Ovary (tissue), 7 donors: ENCODE measurements at regions not wholly inside any gene's neighbourhood (a gene's known extent, or its start where the extent isn't known, plus 50 kb on each side); places are given as distances from the start of the nearest gene placed in this dataset.
A peak's percentile ranks its signal among the peaks of the same experiment; 100 is the strongest.

ENCODE experiments used
- DNase-seq, 5 donors: peaks; one replicate each; pipeline ENCODE4 v3.0.0-alpha.2; 2019 to 2020
- H3K27ac ChIP-seq, 2 donors: fragments of 200-600 bp; one replicate each; pipeline versions ENCODE4 v1.5.1 to v1.8.0; 2019 to 2022
- H3K27me3 ChIP-seq: fragments of 200-600 bp; one replicate; pipeline ENCODE4 v1.8.0; 2022
- H3K36me3 ChIP-seq: fragments of 200-600 bp; sonication (generic); one replicate; pipeline ENCODE4 v1.5.1; 2019
- H3K4me1 ChIP-seq: one replicate; pipeline ENCODE4 v1.8.1; 2013; ENCODE audit warnings: mild to moderate bottlenecking, moderate library complexity; ENCODE audit not compliant: insufficient read depth
- H3K4me3 ChIP-seq: fragments of 200-600 bp; sonication (generic); one replicate; pipeline ENCODE4 v1.5.1; 2017
- H3K9me3 ChIP-seq, 2 donors: fragments of 200-600 bp in 1 of 2; sonication (generic) in 1 of 2; one replicate each; pipeline versions ENCODE4 v1.5.1 to v1.8.1; 2013 to 2019; ENCODE audit warnings: mild to moderate bottlenecking in 1 of 2, moderate library complexity in 1 of 2
- EP300 ChIP-seq: sonication (generic); formaldehyde crosslinking; IDR thresholded peaks from one replicate; pipeline ENCODE4 v1.6.1; 2017; ENCODE audit warnings: antibody characterized with exemption
- POLR2A ChIP-seq: fragments of 450-650 bp; IDR thresholded peaks from one replicate; pipeline ENCODE4 v1.6.1; 2017; ENCODE audit warnings: antibody characterized with exemption, mild to moderate bottlenecking, moderate library complexity
- WGBS, 3 donors: extraction: QIAGEN DNeasy Blood & Tissue Kit in 1 of 3; methylation state at CpG; one replicate each; pipeline versions ENCODE4 v1.1.5 to v1.1.7; 2013 to 2017; 5-methylcytosine and 5-hydroxymethylcytosine counted together
- intact Hi-C, 4 donors: fragments of 100-400 bp; cut with DNase I; formaldehyde crosslinking; loops; one replicate each; pipeline versions ENCODE4 v1.11.0 to v1.15.1; 2022 to 2023
- TF ChIP-seq, protein P1 (sequence below), 3 donors: fragments of 450-650 bp in 2 of 3; fragments of 200-600 bp in 1 of 3; IDR thresholded peaks; one replicate each; pipeline versions ENCODE4 v1.5.1 to v1.8.0; 2016 to 2022; ENCODE audit warnings: antibody characterized with exemption in 3 of 3, mild to moderate bottlenecking in 1 of 3
- donor health status: DM: no; HTN: no; CAD: no; lungs with moderate emphysema.
- donor health status: DM: no; HTN: no; CAD: no.
- donor health status: Bipolar disorder and iron deficiency.
- donor health status: DM: no; HTN: no; CAD: no.
- donor health status: DM: yes; HTN: yes; CAD: no.

DNA sequence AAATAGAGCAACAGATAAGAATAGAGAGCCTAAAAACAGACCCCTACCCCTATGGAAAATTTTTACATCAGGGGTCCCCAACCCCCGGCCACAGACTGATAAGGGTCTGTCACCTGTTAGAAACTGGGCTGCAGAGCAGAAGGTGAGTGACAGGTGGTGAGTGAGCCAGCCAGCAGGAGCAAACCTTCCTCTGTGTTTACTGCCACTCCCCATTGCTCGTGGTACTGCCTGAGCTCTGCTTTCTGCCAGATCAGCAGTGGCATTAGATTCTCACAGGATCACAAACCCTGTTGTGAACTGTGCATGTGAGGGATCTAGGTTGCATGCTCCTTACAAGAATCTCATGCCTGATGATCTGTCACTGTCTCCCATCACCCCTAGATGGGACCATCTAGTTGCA lies 174.1 kb downstream of the FOXD2 start:
- no peaks in the 10 kb centered on the region for H3K27me3 ChIP-seq
- DNase-seq: peak in 1 of 5 donors; percentile 1
- no peak for TF ChIP-seq POLR2A
- TF ChIP-seq, protein P1, sequence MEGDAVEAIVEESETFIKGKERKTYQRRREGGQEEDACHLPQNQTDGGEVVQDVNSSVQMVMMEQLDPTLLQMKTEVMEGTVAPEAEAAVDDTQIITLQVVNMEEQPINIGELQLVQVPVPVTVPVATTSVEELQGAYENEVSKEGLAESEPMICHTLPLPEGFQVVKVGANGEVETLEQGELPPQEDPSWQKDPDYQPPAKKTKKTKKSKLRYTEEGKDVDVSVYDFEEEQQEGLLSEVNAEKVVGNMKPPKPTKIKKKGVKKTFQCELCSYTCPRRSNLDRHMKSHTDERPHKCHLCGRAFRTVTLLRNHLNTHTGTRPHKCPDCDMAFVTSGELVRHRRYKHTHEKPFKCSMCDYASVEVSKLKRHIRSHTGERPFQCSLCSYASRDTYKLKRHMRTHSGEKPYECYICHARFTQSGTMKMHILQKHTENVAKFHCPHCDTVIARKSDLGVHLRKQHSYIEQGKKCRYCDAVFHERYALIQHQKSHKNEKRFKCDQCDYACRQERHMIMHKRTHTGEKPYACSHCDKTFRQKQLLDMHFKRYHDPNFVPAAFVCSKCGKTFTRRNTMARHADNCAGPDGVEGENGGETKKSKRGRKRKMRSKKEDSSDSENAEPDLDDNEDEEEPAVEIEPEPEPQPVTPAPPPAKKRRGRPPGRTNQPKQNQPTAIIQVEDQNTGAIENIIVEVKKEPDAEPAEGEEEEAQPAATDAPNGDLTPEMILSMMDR (IDR thresholded peaks at IDR 0.05): no peak
- no peak for TF ChIP-seq EP300
- H3K4me3 ChIP-seq: no peak overlapping the region
- no peaks in the 10 kb centered on the region for H3K4me1 ChIP-seq
- H3K27ac ChIP-seq: no peak overlapping the region
- H3K36me3 ChIP-seq: no peaks in the 10 kb centered on the region
- 49 to 65% (median 49%) methylated on average over 2 of the region's 2 CpGs for WGBS, 3 donors
- peaks cover 0 to 4% of the 10 kb centered on the region in 2 donors for H3K9me3 ChIP-seq
- intact Hi-C loops: no loop called here

DNA sequence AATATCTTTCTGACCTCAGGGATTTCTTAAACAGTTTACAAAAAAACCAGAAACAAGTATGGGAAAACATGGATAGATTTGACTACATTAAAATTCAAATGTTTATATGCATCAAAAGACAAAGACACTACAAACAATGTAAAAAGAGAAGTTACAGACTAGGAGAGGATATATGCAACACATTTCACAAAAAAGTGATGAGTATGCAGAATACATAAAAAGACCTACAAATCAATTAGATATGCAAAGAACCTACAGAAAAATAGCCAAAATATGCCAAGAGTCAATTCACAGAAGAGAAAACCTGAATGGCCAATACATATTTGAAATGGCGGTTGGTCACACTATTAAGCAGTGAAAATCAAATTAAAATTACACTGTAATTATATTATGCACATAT lies 175.0 kb downstream of the FOXD2 start:
- intact Hi-C loops: no loop called here
- no peak for DNase-seq
- Histone ChIP-seq H3K36me3 (no peaks in the 10 kb centered on the region), H3K4me3 (no peak overlapping the region), H3K4me1 (no peaks in the 10 kb centered on the region), H3K9me3 (peaks cover 0 to 4% of the 10 kb centered on the region in 2 donors), H3K27me3 (no peaks in the 10 kb centered on the region), H3K27ac (no peak overlapping the region)
- TF ChIP-seq, protein P1 (IDR thresholded peaks at IDR 0.05): no peak
- TF ChIP-seq POLR2A (no peak), EP300 (no peak)
- 89 to 90% (median 89%) methylated on average over 1 of the region's 1 CpG for WGBS, 3 donors

DNA sequence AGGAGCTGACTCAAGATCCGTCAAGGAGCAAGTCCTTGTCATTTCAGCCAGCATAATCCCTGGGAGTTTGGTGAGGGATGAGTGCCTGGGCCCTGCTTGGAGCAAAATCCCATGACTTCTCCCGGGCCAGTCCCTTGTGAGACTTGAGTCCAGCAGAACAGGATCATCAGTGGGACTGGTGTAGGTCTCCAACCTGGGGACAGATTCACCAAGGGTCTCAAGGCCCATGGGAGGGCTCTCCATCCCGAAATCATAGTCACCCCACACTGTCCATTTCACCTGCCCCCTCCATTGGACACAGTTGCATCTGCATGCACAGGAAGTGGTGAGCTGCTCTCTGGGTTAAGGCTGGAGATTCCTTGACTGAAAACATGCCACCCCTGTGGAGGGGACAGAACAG lies 178.2 kb downstream of the FOXD2 start:
- 84 to 93% (median 86%) methylated on average over 3 of the region's 3 CpGs for WGBS, 3 donors
- Histone ChIP-seq H3K27ac (no peak overlapping the region), H3K36me3 (no peaks in the 10 kb centered on the region), H3K4me3 (no peak overlapping the region), H3K27me3 (no peaks in the 10 kb centered on the region), H3K9me3 (no peaks in the 10 kb centered on the region), H3K4me1 (no peaks in the 10 kb centered on the region)
- intact Hi-C loops: no loop called here
- DNase-seq: peak in 1 of 5 donors; percentile 1
- TF ChIP-seq EP300: no peak
- TF ChIP-seq, protein P1 (IDR thresholded peaks at IDR 0.05): no peak
- TF ChIP-seq POLR2A: no peak

DNA sequence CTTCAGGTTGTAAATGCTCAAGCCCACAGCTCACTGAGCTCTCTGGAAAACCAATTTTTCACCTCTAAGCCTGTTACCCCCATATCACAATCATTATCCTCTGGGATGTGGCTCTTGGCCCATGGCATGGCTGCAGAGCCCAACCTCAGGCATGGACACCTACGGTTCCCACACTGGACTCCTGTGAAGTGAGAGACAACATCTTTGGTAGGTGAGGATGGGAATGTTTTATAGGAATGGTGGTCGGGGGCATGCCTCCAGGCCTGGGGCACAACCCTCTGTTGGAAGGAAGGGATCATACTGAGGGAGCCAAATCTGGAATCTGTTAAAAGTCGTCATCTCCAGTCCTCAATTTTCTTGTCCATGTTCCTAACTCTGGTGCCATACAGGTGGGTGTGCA lies 179.1 kb downstream of the FOXD2 start:
- Histone ChIP-seq H3K4me1 (no peaks in the 10 kb centered on the region), H3K27ac (no peak overlapping the region), H3K4me3 (no peak overlapping the region), H3K36me3 (no peaks in the 10 kb centered on the region), H3K9me3 (no peaks in the 10 kb centered on the region), H3K27me3 (no peaks in the 10 kb centered on the region)
- WGBS, 3 donors: 69 to 92% (median 85%) methylated on average over 3 of the region's 3 CpGs
- TF ChIP-seq, protein P1 (IDR thresholded peaks at IDR 0.05): no peak
- no peak for TF ChIP-seq EP300
- TF ChIP-seq POLR2A: no peak
- peak in 1 of 5 donors; percentile 1 for DNase-seq
- intact Hi-C loops: no loop called here
